A549 (cell line): ENCODE measurements at regions not wholly inside any gene's neighbourhood (a gene's known extent, or its start where the extent isn't known, plus 50 kb on each side); places are given as distances from the start of the nearest gene placed in this dataset.
A peak's percentile ranks its signal among the peaks of the same experiment; 100 is the strongest.

Experiments used
- ATAC-seq, 2 experiments: fragments of 200-7000 bp in 1 of 2; fragments of >200 bp in 1 of 2; cut with Nextera tagmentation in 1 of 2; cut with Tn5 transposase in 1 of 2; 3 replicates each; pipeline versions ENCODE4 v1.8.0 to v1.9.1; 2018 to 2020; ENCODE audit warnings: mild to moderate bottlenecking in 1 of 2, moderate library complexity in 1 of 2
- CTCF ChIA-PET: fragments of 300-600 bp; sonication (Branson Sonifier 250); formaldehyde crosslinking; extraction: SDS; loops from one replicate; lab custom pipeline; 2021; ENCODE audit warnings: antibody characterized with exemption, inconsistent platforms; lab: Yijun Ruan, JAX
- POLR2A ChIA-PET: fragments of 350-600 bp; formaldehyde crosslinking; extraction: SDS; loops from one replicate; lab custom pipeline; 2021; ENCODE audit warnings: antibody characterized with exemption, inconsistent platforms; lab: Yijun Ruan, JAX
- DNase-seq, 2 experiments: peaks; one replicate each; pipeline versions ENCODE4 v3.0.0 to v3.0.0-alpha.2; 2011 to 2016; ENCODE audit warnings: low read depth in 1 of 2, low spot score in 1 of 2
- FAIRE-seq: peaks from 2 replicates; lab custom pipeline; 2011; peaks lifted over from hg19 to GRCh38; lab: Jason Lieb, UNC
- H3K27ac ChIP-seq, 2 experiments: fragments of >200 bp; sonication (Bioruptor Twin); formaldehyde crosslinking; 3 replicates each; pipeline ENCODE4 v1.5.1; 2016 to 2017
- H3K4me1 ChIP-seq: fragments of >200 bp; sonication (Bioruptor Twin); formaldehyde crosslinking; 3 replicates; pipeline ENCODE4 v1.6.1; 2016
- H3K4me2 ChIP-seq: fragments of >200 bp; sonication (Bioruptor Twin); formaldehyde crosslinking; 3 replicates; pipeline ENCODE4 v1.6.1; 2016
- H3K4me3 ChIP-seq: fragments of >200 bp; sonication (Bioruptor Twin); formaldehyde crosslinking; 3 replicates; pipeline ENCODE4 v1.5.1; 2016
- H3K9me3 ChIP-seq: fragments of >200 bp; sonication (Bioruptor Twin); formaldehyde crosslinking; 3 replicates; pipeline ENCODE4 v1.6.1; 2016
- WGBS: methylation state at CpG from one replicate; pipeline ENCODE4 v1.1.6; 2017; ENCODE audit errors: missing lambda C conversion rate; 5-methylcytosine and 5-hydroxymethylcytosine counted together
- TF ChIP-seq, protein P1 (sequence below): IDR thresholded peaks from 2 replicates; pipeline ENCODE4 v1.6.1; 2012
- TF ChIP-seq, protein P2 (sequence below): fragments of 450-650 bp; IDR thresholded peaks from 2 replicates; pipeline ENCODE4 v1.6.1; 2014; ENCODE audit warnings: antibody characterized with exemption

DNA sequence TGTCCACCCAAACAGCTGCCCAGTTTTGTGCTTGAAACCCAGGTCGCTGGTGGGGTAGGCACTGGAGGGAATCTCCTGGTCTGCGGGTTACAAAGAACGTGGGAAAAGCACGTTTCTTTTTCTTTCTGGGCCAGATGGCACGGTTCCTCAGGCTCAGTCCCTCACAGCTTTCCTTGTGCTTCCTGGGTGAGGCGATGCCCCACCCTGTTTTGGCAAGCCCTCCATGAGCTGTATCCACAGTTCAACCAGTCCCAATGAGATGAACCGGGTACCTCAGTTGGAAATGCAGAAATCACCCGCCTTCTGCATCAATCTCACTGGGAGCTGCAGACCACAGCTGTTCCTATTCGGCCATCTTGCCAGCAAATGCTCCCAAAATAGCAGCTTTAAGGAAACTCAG is 51.4 kb upstream of the TMTC2 start:
- 55% methylated on average over 9 of the region's 9 CpGs for WGBS
- POLR2A ChIA-PET = no interaction called here
- Histone ChIP-seq H3K4me1 (0 out of 3 replicates have a peak, but pooled peaks cover 7% of the 10 kb centered on the region), H3K27ac (peak overlapping the region; percentile 28 to 73; a peak in 3 of 6 replicates)
- FAIRE-seq = peak; percentile 65
- DNase-seq = peak in 1 of 2 experiments; percentile 9
- TF ChIP-seq, protein P1, sequence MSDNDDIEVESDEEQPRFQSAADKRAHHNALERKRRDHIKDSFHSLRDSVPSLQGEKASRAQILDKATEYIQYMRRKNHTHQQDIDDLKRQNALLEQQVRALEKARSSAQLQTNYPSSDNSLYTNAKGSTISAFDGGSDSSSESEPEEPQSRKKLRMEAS = peak; percentile 27; the same call in 1 of the 2 replicates
- TF ChIP-seq, protein P2, sequence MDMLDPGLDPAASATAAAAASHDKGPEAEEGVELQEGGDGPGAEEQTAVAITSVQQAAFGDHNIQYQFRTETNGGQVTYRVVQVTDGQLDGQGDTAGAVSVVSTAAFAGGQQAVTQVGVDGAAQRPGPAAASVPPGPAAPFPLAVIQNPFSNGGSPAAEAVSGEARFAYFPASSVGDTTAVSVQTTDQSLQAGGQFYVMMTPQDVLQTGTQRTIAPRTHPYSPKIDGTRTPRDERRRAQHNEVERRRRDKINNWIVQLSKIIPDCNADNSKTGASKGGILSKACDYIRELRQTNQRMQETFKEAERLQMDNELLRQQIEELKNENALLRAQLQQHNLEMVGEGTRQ = no peak
- TF ChIP-seq, all 56 proteins: peak for 1
- ATAC-seq = peak in 1 of 2 experiments; percentile 53; a peak in 3 of 6 replicates
- H3K4me2 ChIP-seq = peak overlapping the region; percentile 46
- no peaks in the 10 kb centered on the region; the same call in 2 of the 3 replicates for H3K9me3 ChIP-seq
- CTCF ChIA-PET = interaction anchor here (1.0 to 1.6 kb wide), 3 partner anchors 9 to 119 kb away, joined by 3 to 10 read pairs (median 3); partner anchors contain the start of gene TMTC2
- no peak overlapping the region for H3K4me3 ChIP-seq
